CD4-positive, alpha-beta T cell (primary cell): ENCODE measurements at regions not wholly inside any gene's neighbourhood (a gene's known extent, or its start where the extent isn't known, plus 50 kb on each side); places are given as distances from the start of the nearest gene placed in this dataset.

Experiments used
- ATAC-seq: fragments of 200-7000 bp; cut with Tn5 transposase; one replicate; pipeline ENCODE4 v1.10.0; 2022; ENCODE audit warnings: mild to moderate bottlenecking; ENCODE audit not compliant: poor library complexity
- CTCF ChIA-PET: fragments of 350-600 bp; sonication (Branson Sonifier 250); formaldehyde crosslinking; loops from one replicate; lab custom pipeline; 2021; ENCODE audit warnings: antibody characterized with exemption, inconsistent platforms; lab: Charles Lee
- POLR2A ChIA-PET: fragments of 350-600 bp; sonication (Branson Sonifier 250); formaldehyde crosslinking; loops from one replicate; lab custom pipeline; 2021; ENCODE audit warnings: antibody characterized with exemption, inconsistent platforms; lab: Charles Lee
- DNase-seq, 14 experiments: peaks; one replicate each; pipeline ENCODE4 v3.0.0-alpha.2; 2013 to 2020; ENCODE audit warnings: mixed read lengths in 2 of 14
- H3K27ac ChIP-seq, 2 donors: one replicate each; pipeline versions ENCODE4 v1.5.1 to v1.7.0; 2013; ENCODE audit warnings: low read length in 2 of 2, low read depth in 1 of 2, mild to moderate bottlenecking in 1 of 2
- H3K27me3 ChIP-seq, 2 experiments: 1 replicate in 1 of 2; 2 replicates in 1 of 2; pipeline versions ENCODE4 v1.6.1 to v1.7.0; 2013; ENCODE audit warnings: low read length in 2 of 2, control low read depth in 1 of 2, mild to moderate bottlenecking in 1 of 2, moderate library complexity in 1 of 2; ENCODE audit not compliant: insufficient read depth in 2 of 2, control insufficient read depth in 1 of 2
- H3K36me3 ChIP-seq: one replicate; pipeline ENCODE4 v1.6.1; 2013; ENCODE audit warnings: low read length, control low read depth; ENCODE audit not compliant: insufficient read depth
- H3K4me1 ChIP-seq: one replicate; pipeline ENCODE4 v1.6.1; 2013; ENCODE audit warnings: low read length, control low read depth; ENCODE audit not compliant: insufficient read depth
- H3K4me3 ChIP-seq: one replicate; pipeline ENCODE4 v1.5.1; 2013; ENCODE audit warnings: mild to moderate bottlenecking, low read length, moderate library complexity
- H3K9me3 ChIP-seq, 2 experiments: 1 replicate in 1 of 2; 2 replicates in 1 of 2; pipeline versions ENCODE4 v1.6.1 to v1.7.0; 2013; ENCODE audit warnings: low read length in 2 of 2, mild to moderate bottlenecking in 2 of 2, control low read depth in 1 of 2, moderate library complexity in 1 of 2; ENCODE audit not compliant: control insufficient read depth in 1 of 2, insufficient read depth in 1 of 2
- H3K27ac Mint-ChIP-seq: one replicate; pipeline ENCODE4 v1.8.0; 2020; ENCODE audit warnings: mixed read lengths
- H3K27me3 Mint-ChIP-seq: one replicate; pipeline ENCODE4 v1.8.0; 2021; ENCODE audit warnings: mixed read lengths
- H3K36me3 Mint-ChIP-seq: one replicate; pipeline ENCODE4 v1.8.0; 2021; ENCODE audit warnings: low read depth, mixed read lengths
- H3K4me1 Mint-ChIP-seq: one replicate; pipeline ENCODE4 v1.8.0; 2021; ENCODE audit warnings: low read depth, mixed read lengths
- H3K4me3 Mint-ChIP-seq: one replicate; pipeline ENCODE4 v1.8.0; 2020; ENCODE audit warnings: mild to moderate bottlenecking, mixed read lengths
- H3K9me3 Mint-ChIP-seq: one replicate; pipeline ENCODE4 v1.8.0; 2020; ENCODE audit warnings: mixed read lengths
- intact Hi-C, 2 experiments: fragments of 100-400 bp; cut with DNase I in 1 of 2; cut with micrococcal nuclease in 1 of 2; formaldehyde crosslinking; loops; one replicate each; pipeline versions ENCODE4 v1.15.1 to v1.9.0; 2023 to 2025; cut with DNase I, micrococcal nuclease
- TF ChIP-seq, protein P1 (sequence below): fragments of 200-600 bp; IDR thresholded peaks from one replicate; pipeline ENCODE4 v1.8.0; 2022; ENCODE audit warnings: antibody characterized with exemption, mild to moderate bottlenecking

DNA sequence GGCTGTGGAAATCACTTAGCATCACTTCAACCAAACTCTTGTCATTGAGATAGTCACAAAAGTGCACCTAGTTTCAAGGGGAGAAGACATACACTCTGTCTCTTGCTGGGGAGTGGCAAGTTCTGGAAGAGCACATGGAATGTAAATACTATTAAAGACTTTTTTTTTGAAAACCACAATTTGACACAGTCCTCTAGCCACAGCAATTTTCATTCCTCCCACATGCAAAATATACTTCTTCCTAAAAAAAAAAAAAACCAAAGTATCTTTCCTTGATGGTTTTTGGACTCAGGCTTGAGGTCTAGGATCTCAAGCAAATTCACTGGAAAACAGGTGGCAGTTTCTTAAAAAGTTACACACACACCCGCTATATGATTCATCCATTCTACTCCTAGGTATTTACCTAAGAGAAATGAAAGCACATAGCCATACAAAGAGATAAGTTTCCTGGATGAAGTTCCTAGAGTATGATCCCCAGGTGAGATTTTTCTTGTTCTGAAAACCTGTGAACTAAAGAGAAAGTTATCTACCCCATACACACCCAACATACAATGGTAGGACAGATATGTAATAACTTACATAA, 295.8 kb downstream of the SP3 start:
- Mint-ChIP-seq H3K4me3 (no peak overlapping the region), H3K27me3 (peaks cover 24% of the 10 kb centered on the region), H3K4me1 (no peaks in the 10 kb centered on the region), H3K27ac (no peak overlapping the region), H3K9me3 (no peaks in the 10 kb centered on the region), H3K36me3 (no peaks in the 10 kb centered on the region)
- H3K4me1 ChIP-seq: no peaks in the 10 kb centered on the region
- H3K4me3 ChIP-seq: no peak overlapping the region
- ChIA-PET CTCF (interaction anchor here (0.7 kb wide), 1 partner anchor 12 kb away, joined by 3 read pairs; no protein-coding TSS in a partner anchor), POLR2A (no interaction called here)
- no peaks in the 10 kb centered on the region for H3K36me3 ChIP-seq
- DNase-seq (no peak), ATAC-seq (no peak)
- intact Hi-C loops: no loop called here
- H3K9me3 ChIP-seq: no peaks in the 10 kb centered on the region
- H3K27me3 ChIP-seq: peaks cover 2 to 14% of the 10 kb centered on the region in 2 experiments
- no peak overlapping the region for H3K27ac ChIP-seq
- TF ChIP-seq, protein P1, sequence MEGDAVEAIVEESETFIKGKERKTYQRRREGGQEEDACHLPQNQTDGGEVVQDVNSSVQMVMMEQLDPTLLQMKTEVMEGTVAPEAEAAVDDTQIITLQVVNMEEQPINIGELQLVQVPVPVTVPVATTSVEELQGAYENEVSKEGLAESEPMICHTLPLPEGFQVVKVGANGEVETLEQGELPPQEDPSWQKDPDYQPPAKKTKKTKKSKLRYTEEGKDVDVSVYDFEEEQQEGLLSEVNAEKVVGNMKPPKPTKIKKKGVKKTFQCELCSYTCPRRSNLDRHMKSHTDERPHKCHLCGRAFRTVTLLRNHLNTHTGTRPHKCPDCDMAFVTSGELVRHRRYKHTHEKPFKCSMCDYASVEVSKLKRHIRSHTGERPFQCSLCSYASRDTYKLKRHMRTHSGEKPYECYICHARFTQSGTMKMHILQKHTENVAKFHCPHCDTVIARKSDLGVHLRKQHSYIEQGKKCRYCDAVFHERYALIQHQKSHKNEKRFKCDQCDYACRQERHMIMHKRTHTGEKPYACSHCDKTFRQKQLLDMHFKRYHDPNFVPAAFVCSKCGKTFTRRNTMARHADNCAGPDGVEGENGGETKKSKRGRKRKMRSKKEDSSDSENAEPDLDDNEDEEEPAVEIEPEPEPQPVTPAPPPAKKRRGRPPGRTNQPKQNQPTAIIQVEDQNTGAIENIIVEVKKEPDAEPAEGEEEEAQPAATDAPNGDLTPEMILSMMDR: no peak

DNA sequence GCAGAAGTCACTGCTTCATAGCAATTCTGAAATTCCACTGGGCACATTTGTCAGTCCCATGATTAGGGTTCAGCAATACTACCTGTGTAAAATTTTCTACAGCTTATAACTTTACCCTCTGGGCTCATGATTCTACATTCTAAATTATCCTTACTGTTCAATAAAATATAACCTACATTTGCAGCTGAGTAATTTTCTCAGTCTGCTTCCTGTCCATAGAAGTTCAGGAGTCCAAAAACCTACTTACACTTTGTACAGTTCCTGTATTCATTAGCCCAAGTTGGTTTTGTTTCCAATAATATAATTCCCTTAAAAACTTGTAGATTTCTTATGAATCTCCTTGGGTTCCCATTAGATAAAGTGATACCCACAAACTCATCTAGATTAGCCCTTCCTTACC, 295.3 kb downstream of the SP3 start:
- CTCF ChIA-PET: no interaction called here
- Mint-ChIP-seq H3K36me3 (no peaks in the 10 kb centered on the region), H3K27me3 (peaks cover 29% of the 10 kb centered on the region), H3K27ac (no peak overlapping the region), H3K4me3 (no peak overlapping the region), H3K9me3 (no peaks in the 10 kb centered on the region), H3K4me1 (no peaks in the 10 kb centered on the region)
- ATAC-seq (no peak), DNase-seq (no peak)
- POLR2A ChIA-PET: no interaction called here
- no peak overlapping the region for H3K27ac ChIP-seq
- H3K27me3 ChIP-seq: peaks cover 2 to 14% of the 10 kb centered on the region in 2 experiments
- no peaks in the 10 kb centered on the region for H3K36me3 ChIP-seq
- H3K9me3 ChIP-seq: no peaks in the 10 kb centered on the region
- TF ChIP-seq, protein P1: no peak
- H3K4me1 ChIP-seq: no peaks in the 10 kb centered on the region
- H3K4me3 ChIP-seq: no peak overlapping the region
- intact Hi-C loops: no loop called here

DNA sequence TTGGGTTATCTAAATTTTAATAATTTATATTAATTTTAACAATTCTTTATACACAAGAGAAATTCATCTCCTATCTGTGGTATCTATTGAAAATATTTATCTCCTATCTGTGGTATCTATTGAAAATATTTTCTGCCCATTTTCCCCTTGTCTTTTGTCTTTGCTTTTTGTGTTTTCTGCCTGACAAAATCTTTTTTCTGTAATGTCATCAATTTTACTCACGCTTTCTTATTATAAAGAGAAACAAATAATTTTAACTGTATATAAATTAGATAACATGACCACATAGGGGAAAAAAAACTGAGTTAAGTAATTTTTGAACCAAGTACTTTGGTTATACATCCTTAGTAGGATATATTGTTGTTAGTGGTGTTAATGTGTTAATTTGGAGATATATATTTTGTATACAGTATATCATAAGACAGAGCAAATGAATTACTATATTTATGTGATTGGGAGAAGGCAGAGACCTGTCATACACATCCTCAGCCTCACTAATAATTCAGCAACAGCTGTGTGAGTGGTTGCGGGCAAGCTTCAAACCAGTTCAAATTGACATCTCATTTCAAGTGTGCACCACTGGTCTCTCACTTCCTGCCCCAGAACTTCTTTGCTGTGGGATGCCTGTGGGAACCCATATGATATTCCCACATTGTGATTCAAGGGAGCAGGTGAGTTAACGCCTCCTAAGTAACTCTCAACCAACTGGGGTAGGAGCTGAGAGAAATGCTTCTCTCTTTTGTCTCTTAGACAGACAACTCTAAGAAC, 292.4 kb downstream of the SP3 start:
- intact Hi-C loops: no loop called here
- Histone ChIP-seq H3K27ac (no peak overlapping the region), H3K36me3 (no peaks in the 10 kb centered on the region), H3K27me3 (peaks cover 10 to 13% of the 10 kb centered on the region in 2 experiments), H3K4me1 (no peaks in the 10 kb centered on the region), H3K4me3 (no peak overlapping the region), H3K9me3 (no peaks in the 10 kb centered on the region)
- DNase-seq (no peak), ATAC-seq (no peak)
- Mint-ChIP-seq H3K27me3 (peaks cover 42% of the 10 kb centered on the region), H3K36me3 (no peaks in the 10 kb centered on the region), H3K4me3 (no peak overlapping the region), H3K9me3 (no peaks in the 10 kb centered on the region), H3K27ac (no peak overlapping the region), H3K4me1 (no peaks in the 10 kb centered on the region)
- ChIA-PET POLR2A (no interaction called here), CTCF (interaction anchor here (1.1 kb wide), 1 partner anchor 8 kb away, joined by 3 read pairs; no protein-coding TSS in a partner anchor)
- TF ChIP-seq, protein P1: no peak
